ENCODE measurements at regions not wholly inside any gene's neighbourhood (a gene's known extent, or its start where the extent isn't known, plus 50 kb on each side); places are given as distances from the start of the nearest gene placed in this dataset.

GRCh38 chr3:21835264-21835663 is 84.3 kb upstream of the ZNF385D start:
- no peak for TF ChIP-seq PATZ1 (CRISPR knock-in tag; IDR thresholded peaks at IDR 0.05; ENCODE audit: borderline replicate concordance)
- TF ChIP-seq ZNF70 (CRISPR knock-in tag; IDR thresholded peaks at IDR 0.05) = no peak
- no peak for TF ChIP-seq ZC3H10 (CRISPR knock-in tag; IDR thresholded peaks at IDR 0.05)
- TF ChIP-seq SNAI2 (CRISPR knock-in tag; IDR thresholded peaks at IDR 0.05) = no peak
- no peak for TF ChIP-seq ESRRG (CRISPR knock-in tag; IDR thresholded peaks at IDR 0.05)
- no peak for TF ChIP-seq ISL1 (CRISPR knock-in tag; IDR thresholded peaks at IDR 0.05)
- TF ChIP-seq TSHZ2 (CRISPR knock-in tag; IDR thresholded peaks at IDR 0.05) = no peak
- TF ChIP-seq ZFP30 (CRISPR knock-in tag; IDR thresholded peaks at IDR 0.05) = no peak
- TF ChIP-seq TCF4 (CRISPR knock-in tag; IDR thresholded peaks at IDR 0.05; ENCODE audit: borderline replicate concordance) = no peak
- TF ChIP-seq PPARA (CRISPR knock-in tag; IDR thresholded peaks at IDR 0.05; ENCODE audit: borderline replicate concordance) = no peak
- TF ChIP-seq POU6F1 (CRISPR knock-in tag; IDR thresholded peaks at IDR 0.05; ENCODE audit: borderline replicate concordance, low read depth) = no peak
- no peak for TF ChIP-seq OSR1 (CRISPR knock-in tag; IDR thresholded peaks at IDR 0.05)
- no peak for TF ChIP-seq ZNF565 (CRISPR knock-in tag; conservative IDR thresholded peaks at IDR 0.05; ENCODE audit: low read depth)

Data from SK-N-SH treated with all-trans-retinoic acid at 6 μM for 48 hours (cell line).